Gastrocnemius medialis (tissue), 4 donors: ENCODE measurements at regions not wholly inside any gene's neighbourhood (a gene's known extent, or its start where the extent isn't known, plus 50 kb on each side); places are given as distances from the start of the nearest gene placed in this dataset.

ENCODE experiments used
- CTCF ChIP-seq, 5 experiments: fragments of 450-650 bp in 3 of 5; fragments of 200-600 bp in 2 of 5; sonication (generic) in 2 of 5; IDR thresholded peaks in 4 of 5; conservative IDR thresholded peaks in 1 of 5; 1 replicate in 4 of 5; 2 replicates in 1 of 5; pipeline ENCODE4 v1.5.1; 2016 to 2019; ENCODE audit warnings: antibody characterized with exemption in 5 of 5, mild to moderate bottlenecking in 3 of 5, moderate library complexity in 3 of 5
- POLR2A ChIP-seq, 2 donors: fragments of 450-650 bp; IDR thresholded peaks; one replicate each; pipeline ENCODE4 v1.6.1; 2017; ENCODE audit warnings: antibody characterized with exemption in 2 of 2, mild to moderate bottlenecking in 2 of 2, moderate library complexity in 2 of 2

- TF ChIP-seq CTCF (IDR thresholded peaks at IDR 0.05 in 4 of 5, conservative IDR thresholded peaks at IDR 0.05 in 1 of 5) (no peak), POLR2A (IDR thresholded peaks at IDR 0.05) (no peak)
These were observed 95.7 kb upstream of the WNT4 start for GRCh38 chr1:22238356-22239224.
